ENCODE measurements at regions not wholly inside any gene's neighbourhood (a gene's known extent, or its start where the extent isn't known, plus 50 kb on each side); places are given as distances from the start of the nearest gene placed in this dataset.

- Histone ChIP-seq H3K9me2 (replicated peaks; ENCODE audit: control insufficient read depth, low read length) (no peaks in the 10 kb centered on the region), H3K27ac (ENCODE audit: low read depth, low read length) (no peak overlapping the region), H3K4me1 (ENCODE audit: control insufficient read depth, low read length) (no peaks in the 10 kb centered on the region), H3K27me3 (ENCODE audit: control insufficient read depth, low read length) (no peaks in the 10 kb centered on the region), H3K36me3 (ENCODE audit: control insufficient read depth, low read length) (no peaks in the 10 kb centered on the region), H3F3A (ENCODE audit: control insufficient read depth, insufficient read depth) (no peaks in the 10 kb centered on the region), H3K4me3 (ENCODE audit: low read length) (no peak overlapping the region), H4K20me1 (ENCODE audit: control insufficient read depth, insufficient read depth, low read depth, low read length) (no peaks in the 10 kb centered on the region), H3K9me3 (ENCODE audit: control insufficient read depth, insufficient read depth, low read length) (no peaks in the 10 kb centered on the region), H3K79me2 (ENCODE audit: control insufficient read depth, low read length) (no peaks in the 10 kb centered on the region), H3K4me2 (ENCODE audit: low read length) (no peak overlapping the region)
- TF ChIP-seq CTCF (IDR thresholded peaks at IDR 0.05; ENCODE audit: low read depth, low read length, poor library complexity, severe bottlenecking), result no peak
- no peak for TF ChIP-seq EZH2phosphoT487 (IDR thresholded peaks at IDR 0.05; ENCODE audit: borderline replicate concordance, low read length)
Measured at GRCh38 chr2:2931318-2932075, 446.1 kb downstream of the EIPR1 start.

- H3K4me2 ChIP-seq (ENCODE audit: low read length), result no peak overlapping the region
- no peaks in the 10 kb centered on the region for H3F3A ChIP-seq (ENCODE audit: control insufficient read depth, insufficient read depth)
- no peaks in the 10 kb centered on the region for H3K9me3 ChIP-seq (ENCODE audit: control insufficient read depth, insufficient read depth, low read length)
- no peaks in the 10 kb centered on the region for H3K27me3 ChIP-seq (ENCODE audit: control insufficient read depth, low read length)
- no peak for TF ChIP-seq EZH2phosphoT487 (IDR thresholded peaks at IDR 0.05; ENCODE audit: borderline replicate concordance, low read length)
- TF ChIP-seq CTCF (IDR thresholded peaks at IDR 0.05; ENCODE audit: low read depth, low read length, poor library complexity, severe bottlenecking), result no peak
- H3K79me2 ChIP-seq (ENCODE audit: control insufficient read depth, low read length), result no peaks in the 10 kb centered on the region
- no peak overlapping the region for H3K27ac ChIP-seq (ENCODE audit: low read depth, low read length)
- no peaks in the 10 kb centered on the region for H4K20me1 ChIP-seq (ENCODE audit: control insufficient read depth, insufficient read depth, low read depth, low read length)
- no peaks in the 10 kb centered on the region for H3K9me2 ChIP-seq (replicated peaks; ENCODE audit: control insufficient read depth, low read length)
- H3K4me3 ChIP-seq (ENCODE audit: low read length), result no peak overlapping the region
- no peaks in the 10 kb centered on the region for H3K4me1 ChIP-seq (ENCODE audit: control insufficient read depth, low read length)
- no peaks in the 10 kb centered on the region for H3K36me3 ChIP-seq (ENCODE audit: control insufficient read depth, low read length)
Measured at GRCh38 chr2:2930841-2931240, 446.8 kb downstream of the EIPR1 start.

GRCh38 chr2:2926858-2927175 is 450.8 kb downstream of the EIPR1 start:
- H3K4me3 ChIP-seq (ENCODE audit: low read length), result no peak overlapping the region
- H3K9me2 ChIP-seq (replicated peaks; ENCODE audit: control insufficient read depth, low read length), result no peaks in the 10 kb centered on the region
- H3K27ac ChIP-seq (ENCODE audit: low read depth, low read length), result no peak overlapping the region
- H3K79me2 ChIP-seq (ENCODE audit: control insufficient read depth, low read length), result no peaks in the 10 kb centered on the region
- H3K9me3 ChIP-seq (ENCODE audit: control insufficient read depth, insufficient read depth, low read length), result no peaks in the 10 kb centered on the region
- H4K20me1 ChIP-seq (ENCODE audit: control insufficient read depth, insufficient read depth, low read depth, low read length), result no peaks in the 10 kb centered on the region
- H3K4me2 ChIP-seq (ENCODE audit: low read length), result no peak overlapping the region
- H3K27me3 ChIP-seq (ENCODE audit: control insufficient read depth, low read length), result no peaks in the 10 kb centered on the region
- no peaks in the 10 kb centered on the region for H3K36me3 ChIP-seq (ENCODE audit: control insufficient read depth, low read length)
- TF ChIP-seq CTCF (IDR thresholded peaks at IDR 0.05; ENCODE audit: low read depth, low read length, poor library complexity, severe bottlenecking) (no peak), EZH2phosphoT487 (IDR thresholded peaks at IDR 0.05; ENCODE audit: borderline replicate concordance, low read length) (no peak)
- no peaks in the 10 kb centered on the region for H3F3A ChIP-seq (ENCODE audit: control insufficient read depth, insufficient read depth)
- H3K4me1 ChIP-seq (ENCODE audit: control insufficient read depth, low read length), result no peaks in the 10 kb centered on the region

Measured in DOHH2 (cell line).